ENCODE measurements at regions not wholly inside any gene's neighbourhood (a gene's known extent, or its start where the extent isn't known, plus 50 kb on each side); places are given as distances from the start of the nearest gene placed in this dataset.
"Not testable (repeated sequence)": the region's sequence is repeated elsewhere in the genome, so short reads cannot be mapped to it uniquely, and the experiment has no call there.

DNA sequence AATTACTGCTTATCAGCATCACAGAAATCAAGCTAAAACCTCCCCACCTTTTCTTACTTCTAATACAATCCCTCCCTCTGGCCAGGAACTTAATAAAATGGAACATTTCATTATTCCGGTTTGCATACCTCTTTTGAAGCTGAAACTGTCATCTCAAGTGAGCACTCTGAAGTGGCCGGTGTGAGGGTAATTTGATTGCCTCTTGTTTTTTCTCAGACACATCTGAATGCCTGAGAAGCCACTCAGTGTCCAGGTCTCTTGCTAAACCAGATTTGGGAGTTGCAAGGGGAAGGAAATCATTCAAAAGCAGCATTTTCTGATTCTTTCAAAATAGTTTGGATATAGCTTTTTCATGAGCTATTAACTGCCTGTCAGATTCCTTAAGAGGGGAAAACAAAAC, 190.3 kb downstream of the C1D start:
- DNase-seq (ENCODE audit: low spot score) = no peak

GRCh38 chr2:67873916-67874315, 188.9 kb downstream of the C1D start:
- no peak for DNase-seq (ENCODE audit: low spot score)

DNA sequence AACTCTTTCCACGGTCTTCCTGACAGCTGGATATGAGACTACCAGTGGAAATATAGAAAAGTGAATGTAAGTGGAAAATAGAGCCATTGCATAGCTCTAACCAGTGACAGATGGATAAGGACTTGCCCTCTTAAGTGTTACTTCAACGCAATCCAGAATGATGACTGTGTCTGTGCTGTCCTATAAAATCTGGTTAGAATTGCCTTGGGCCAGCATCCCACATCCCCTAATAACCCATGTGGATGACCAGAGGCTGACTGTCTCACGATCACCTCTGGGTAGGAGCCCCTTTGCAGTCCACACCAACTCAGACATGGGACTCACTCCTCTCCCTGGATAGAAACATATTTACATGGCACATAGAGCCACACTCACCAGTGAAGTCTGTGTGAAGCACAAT, 186.6 kb downstream of the C1D start:
- DNase-seq (ENCODE audit: low spot score) = no peak

- DNase-seq (ENCODE audit: low spot score) = no peak
These were observed 185.5 kb downstream of the C1D start for GRCh38 chr2:67877301-67877700.

GRCh38 chr2:67878743-67879142, 184.1 kb downstream of the C1D start:
- no peak for DNase-seq (ENCODE audit: low spot score)

DNA sequence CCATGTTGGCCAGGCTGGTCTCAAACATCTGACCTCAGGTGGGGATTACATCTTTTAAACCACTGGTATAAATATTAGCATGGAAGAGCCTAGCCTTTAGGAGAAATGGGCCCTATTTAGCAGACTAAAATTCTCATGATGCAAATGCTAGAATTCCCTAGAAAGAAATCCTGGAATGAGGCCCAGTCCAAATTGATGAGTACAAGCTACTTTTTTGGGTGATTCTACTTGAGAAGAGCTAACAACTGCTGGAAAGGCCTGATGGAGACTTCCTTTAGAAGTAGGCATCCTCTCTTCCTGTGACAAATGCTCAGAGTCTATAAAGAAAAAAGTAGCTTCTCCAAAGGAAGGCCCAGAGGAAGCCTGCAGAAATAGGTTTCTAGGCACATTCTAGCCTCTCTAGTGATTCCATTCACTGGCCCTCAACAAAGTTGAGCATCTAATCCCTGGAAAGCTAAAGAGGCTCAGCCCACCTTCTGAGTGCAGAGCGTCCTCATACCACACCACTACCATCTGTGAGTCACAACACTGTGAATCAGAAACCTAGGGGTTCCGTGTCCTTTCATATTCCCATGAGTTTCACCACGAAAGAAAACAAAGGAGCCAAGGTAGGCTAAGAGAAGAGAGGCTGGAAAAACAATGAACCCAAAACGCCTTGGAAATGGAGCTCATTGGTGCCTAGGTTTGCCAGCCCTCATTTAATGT, 183.1 kb downstream of the C1D start:
- DNase-seq (ENCODE audit: low spot score) = peak; percentile 17

- no peak for DNase-seq (ENCODE audit: low spot score)
These were observed 182.5 kb downstream of the C1D start for GRCh38 chr2:67880291-67880761.

DNA sequence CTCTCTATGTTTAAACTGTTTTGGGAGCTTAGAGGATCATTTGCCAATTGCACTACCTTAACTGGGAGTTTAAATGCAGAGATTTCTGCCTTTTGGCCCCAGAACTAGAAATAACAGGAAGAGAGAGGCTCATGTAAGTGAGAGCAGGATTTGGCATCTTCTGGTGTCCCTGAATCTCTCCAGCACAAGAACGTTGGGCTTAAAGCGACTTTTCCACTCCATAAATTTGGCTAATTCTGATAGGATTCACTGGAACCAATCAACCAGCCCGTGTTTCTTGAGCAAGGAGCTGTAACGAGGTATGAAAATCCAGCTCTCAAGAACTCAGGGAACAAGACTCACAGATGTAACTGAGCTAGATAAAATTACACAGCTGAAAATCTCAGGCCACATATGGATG, 181.0 kb downstream of the C1D start:
- no peak for DNase-seq (ENCODE audit: low spot score)

GRCh38 chr2:67883316-67884087, 179.3 kb downstream of the C1D start:
- DNase-seq (ENCODE audit: low spot score) = no peak

- no peak for DNase-seq (ENCODE audit: low spot score)
These were observed 174.3 kb downstream of the C1D start for GRCh38 chr2:67888351-67889005.

DNA sequence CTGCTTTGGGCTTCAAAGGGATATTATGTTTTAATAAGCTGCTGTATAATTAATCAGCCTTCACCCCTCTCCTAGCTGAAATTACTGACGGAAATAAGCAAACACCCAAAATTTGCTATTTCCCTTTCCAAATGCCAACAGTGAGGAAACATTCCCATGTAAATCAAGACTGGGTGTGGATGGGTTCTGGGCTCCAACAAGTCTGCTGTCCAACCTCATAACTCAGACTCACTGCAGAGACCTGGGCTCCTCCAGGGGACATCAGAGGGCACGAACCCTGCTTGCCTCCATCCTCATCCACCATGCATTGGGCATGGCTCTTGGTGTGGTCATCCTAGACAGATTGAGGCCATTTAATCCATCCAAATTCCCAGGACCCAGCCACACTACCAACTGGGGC, 173.7 kb downstream of the C1D start:
- no peak for DNase-seq (ENCODE audit: low spot score)

DNA sequence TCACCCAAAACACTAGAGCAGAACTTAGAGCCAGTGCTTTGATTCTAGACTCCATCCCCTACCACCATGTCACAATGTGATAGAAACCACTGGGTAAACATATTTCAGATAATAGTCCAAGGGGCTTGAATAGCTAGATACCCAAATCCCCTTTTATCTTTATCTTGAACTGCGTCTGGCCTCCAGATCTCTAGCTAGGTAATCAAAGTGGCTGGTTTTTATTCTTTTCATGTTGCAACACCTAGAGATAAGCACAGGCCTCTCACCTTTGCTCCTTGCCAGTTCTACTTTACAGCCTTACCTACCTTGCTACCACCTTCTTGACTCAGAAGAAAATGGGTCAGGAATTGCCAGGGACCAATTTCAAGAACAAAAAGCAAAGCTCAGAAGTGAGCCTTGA, 171.2 kb downstream of the C1D start:
- DNase-seq (ENCODE audit: low spot score) = no peak

- DNase-seq (ENCODE audit: low spot score) = no peak
These were observed 170.4 kb downstream of the C1D start for GRCh38 chr2:67892339-67892846.

- DNase-seq (ENCODE audit: low spot score) = no peak
These were observed 167.4 kb downstream of the C1D start for GRCh38 chr2:67895227-67895941.

DNA sequence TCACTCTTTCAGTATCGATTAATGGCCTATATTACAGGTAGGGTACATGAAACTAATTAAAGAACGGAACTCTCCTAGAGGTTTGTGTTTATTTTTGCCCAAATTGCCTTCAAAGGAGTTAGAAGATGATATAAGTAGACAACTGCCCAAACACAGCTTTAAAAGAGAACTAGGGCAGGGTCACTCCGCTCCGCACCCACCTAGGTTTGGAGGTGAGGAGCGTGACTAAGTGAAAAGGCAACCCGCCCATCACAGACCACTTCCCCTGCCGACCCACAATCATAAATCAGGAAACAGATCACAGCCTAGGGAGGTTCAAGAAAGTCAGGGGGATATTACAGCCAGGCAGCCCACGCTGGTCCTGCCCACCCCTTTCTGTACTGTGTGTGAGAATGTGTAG, 166.7 kb downstream of the C1D start:
- DNase-seq (ENCODE audit: low spot score) = no peak

GRCh38 chr2:67896476-67896875, 166.3 kb downstream of the C1D start:
- no peak for DNase-seq (ENCODE audit: low spot score)

DNA sequence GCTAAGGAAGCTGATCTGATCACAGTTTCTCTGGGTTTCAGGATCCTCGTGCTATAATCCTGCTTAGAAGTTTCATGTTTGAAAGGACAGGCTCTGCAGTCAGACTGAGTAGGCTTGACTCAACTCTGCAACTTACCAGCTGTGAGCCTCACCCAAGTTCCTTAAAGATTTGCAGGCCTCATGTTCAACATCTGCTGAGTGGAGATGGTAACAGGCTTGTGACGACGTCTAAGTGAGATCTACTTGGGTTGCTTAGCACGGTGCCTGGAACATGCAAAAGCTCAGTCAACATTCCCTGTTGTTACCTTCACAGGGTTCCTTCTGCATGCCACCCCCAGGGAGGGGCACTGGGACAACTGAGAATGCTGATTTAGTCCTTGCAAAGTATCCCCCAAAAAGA, 164.2 kb downstream of the C1D start:
- no peak for DNase-seq (ENCODE audit: low spot score)

DNA sequence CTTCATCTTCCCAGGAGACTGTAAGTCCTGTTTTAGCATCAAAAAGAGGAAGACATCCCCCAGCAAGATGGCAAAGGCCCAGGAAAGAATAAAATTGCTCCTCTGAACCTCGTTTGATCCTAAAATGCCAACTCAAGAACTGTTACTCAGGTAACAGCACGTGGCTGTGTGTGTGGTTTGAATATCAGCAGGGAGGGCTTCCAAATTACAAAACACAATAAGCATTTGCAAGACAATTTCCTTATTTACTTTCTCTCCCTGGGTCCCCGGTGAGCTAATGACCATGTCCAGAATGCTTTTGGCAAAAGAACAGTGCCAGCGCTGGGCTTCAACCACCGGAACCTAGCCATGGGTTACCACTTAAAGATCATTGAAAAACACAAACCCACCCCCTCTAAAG, 163.6 kb downstream of the C1D start:
- no peak for DNase-seq (ENCODE audit: low spot score)

- DNase-seq (ENCODE audit: low spot score) = no peak
These were observed 162.0 kb downstream of the C1D start for GRCh38 chr2:67900826-67901225.

DNA sequence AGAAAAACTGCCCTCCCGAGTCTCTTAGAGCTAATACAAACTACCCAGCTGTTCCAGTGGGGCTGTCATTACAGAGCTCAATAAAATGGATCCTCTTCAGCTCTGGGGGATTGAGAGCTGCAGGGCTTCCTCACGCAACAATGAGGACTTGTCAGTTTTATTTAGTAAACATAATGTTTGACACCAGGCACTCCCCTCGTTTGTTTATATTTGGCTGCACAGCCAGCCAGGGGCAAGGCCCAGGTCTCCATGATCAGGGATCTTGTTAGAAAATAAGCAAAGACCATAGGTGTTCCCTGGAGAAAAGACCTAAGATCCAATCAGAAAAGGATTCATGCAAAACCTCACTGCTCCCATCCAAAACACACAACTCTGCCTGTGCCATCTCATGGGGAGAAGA, 158.2 kb downstream of the C1D start:
- no peak for DNase-seq (ENCODE audit: low spot score)

- DNase-seq (ENCODE audit: low spot score) = no peak
These were observed 157.8 kb downstream of the C1D start for GRCh38 chr2:67904966-67905365.

DNA sequence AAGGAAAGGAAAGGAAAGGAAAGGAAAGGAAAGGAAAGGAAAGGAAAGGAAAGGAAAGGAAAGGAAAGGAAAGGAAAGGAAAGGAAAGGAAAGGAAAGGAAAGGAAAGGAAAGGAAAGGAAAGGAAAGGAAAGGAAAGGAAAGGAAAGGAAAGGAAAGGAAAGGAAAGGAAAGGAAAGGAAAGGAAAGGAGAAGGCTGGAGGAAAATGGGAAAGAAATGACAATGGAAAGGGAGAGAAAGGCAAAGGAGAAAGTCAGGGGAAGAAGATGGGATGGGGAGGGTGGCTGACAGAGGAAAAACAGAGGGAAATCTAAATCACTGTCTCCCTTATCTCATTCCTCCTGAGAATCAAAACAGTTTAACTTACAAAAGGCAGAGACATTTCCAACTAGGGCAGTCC, 156.3 kb downstream of the C1D start:
- DNase-seq (ENCODE audit: low spot score) = not testable (repeated sequence)

Data from kidney capillary endothelial cell (primary cell).